ENCODE measurements at regions not wholly inside any gene's neighbourhood (a gene's known extent, or its start where the extent isn't known, plus 50 kb on each side); places are given as distances from the start of the nearest gene placed in this dataset.

GRCh38 chr13:63671296-63671695, 2255.6 kb upstream of the PCDH20 start:
- TF ChIP-seq CTCF (IDR thresholded peaks at IDR 0.05) = no peak
- no peak for TF ChIP-seq EP300 (IDR thresholded peaks at IDR 0.05)
- no peak for TF ChIP-seq POLR2A (IDR thresholded peaks at IDR 0.05)
- TF ChIP-seq POLR2AphosphoS5 (IDR thresholded peaks at IDR 0.05) = no peak

Measured in gastroesophageal sphincter (tissue), 3 donors.